ENCODE measurements at regions not wholly inside any gene's neighbourhood (a gene's known extent, or its start where the extent isn't known, plus 50 kb on each side); places are given as distances from the start of the nearest gene placed in this dataset.

- TF ChIP-seq CTCF (IDR thresholded peaks at IDR 0.05) = no peak
- no peak for TF ChIP-seq POLR2A (IDR thresholded peaks at IDR 0.05)
These were observed 72.6 kb upstream of the STEAP1 start for GRCh38 chr7:90081621-90082020.

Measured in right lobe of liver (tissue), 4 donors.